ENCODE measurements at regions not wholly inside any gene's neighbourhood (a gene's known extent, or its start where the extent isn't known, plus 50 kb on each side); places are given as distances from the start of the nearest gene placed in this dataset.
A peak's percentile ranks its signal among the peaks of the same experiment; 100 is the strongest.

DNA sequence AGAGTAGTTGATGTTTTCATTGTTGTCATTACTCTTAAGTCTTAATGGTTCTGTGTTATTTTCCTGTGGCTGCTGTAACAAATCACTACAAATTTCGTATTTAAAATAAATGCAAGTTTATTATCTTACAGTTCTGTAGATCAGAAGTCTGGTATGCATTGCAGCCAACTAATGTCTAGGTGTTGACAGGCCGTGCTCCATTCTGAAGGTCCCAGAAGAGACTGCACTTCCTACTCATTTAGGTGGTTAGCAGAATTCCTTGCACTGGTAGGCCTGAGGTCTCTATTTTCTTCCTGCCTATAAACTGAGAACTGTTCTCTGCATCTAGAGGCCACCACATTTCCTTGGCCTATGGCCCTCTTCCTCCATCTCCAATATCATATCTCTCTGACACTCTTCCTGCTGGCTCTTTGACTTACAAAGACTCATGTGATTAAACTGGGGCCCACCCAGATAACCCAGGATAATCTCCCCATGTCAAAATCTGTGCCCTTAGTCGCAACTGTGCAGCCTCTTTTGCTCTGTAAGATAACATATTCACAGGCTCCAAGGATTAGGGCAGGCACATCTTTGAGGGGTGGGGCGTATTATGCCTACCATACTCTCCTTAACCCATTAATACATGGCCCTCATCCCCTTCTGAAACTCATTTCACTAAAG is 468.4 kb downstream of the FOXO1 start:
- no peak for DNase-seq

DNA sequence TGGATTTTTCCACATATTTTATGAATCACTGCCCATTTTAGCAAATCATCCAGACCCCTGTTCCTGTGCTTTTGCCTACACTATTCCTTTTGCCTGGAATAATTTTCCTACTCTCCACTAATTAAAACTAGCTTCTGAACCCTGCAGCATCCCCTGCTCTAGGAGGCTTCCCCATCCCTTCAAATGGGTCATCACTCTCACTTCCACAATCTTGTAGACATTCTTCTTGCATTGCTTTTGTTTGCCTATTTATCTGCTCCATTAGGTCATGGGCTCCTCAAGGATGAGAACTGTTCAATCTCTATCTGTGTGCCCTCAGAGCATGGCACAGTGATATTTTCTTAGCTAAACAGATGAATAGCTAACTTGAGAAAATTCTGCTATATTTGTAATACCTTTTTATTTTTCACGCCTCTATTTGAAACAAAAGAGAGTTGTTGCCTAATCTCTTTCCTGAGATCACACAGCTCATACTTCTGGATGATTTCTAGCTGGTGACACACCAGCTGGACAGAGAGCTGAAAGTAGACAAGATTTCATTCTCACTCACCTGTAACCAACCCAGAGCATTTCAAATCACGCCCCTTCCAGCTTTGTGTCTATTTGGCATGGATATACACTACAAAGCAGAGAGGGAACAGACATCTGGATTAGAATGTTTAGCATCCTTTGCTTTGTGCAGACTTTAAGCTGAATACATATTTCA is 466.0 kb downstream of the FOXO1 start:
- no peak for DNase-seq

DNA sequence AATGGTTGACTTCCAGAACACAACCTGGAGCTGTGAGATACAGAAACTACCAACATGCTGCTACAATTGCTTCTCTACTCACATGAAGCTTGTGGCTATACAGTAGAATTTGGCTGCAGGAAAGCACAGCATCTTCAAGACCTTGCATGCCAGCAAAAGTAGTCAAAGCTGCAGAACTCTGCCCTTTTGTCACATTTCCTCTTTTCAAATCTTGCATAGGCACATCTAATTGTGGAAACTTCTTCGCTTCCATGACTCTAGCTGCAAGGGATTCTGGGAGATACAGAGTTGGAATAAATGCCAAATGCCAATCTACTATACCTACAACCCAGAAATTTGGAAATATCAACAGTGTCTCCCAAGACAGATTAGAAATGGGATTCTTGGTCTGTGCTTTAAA is 462.2 kb downstream of the FOXO1 start:
- no peak for DNase-seq

DNA sequence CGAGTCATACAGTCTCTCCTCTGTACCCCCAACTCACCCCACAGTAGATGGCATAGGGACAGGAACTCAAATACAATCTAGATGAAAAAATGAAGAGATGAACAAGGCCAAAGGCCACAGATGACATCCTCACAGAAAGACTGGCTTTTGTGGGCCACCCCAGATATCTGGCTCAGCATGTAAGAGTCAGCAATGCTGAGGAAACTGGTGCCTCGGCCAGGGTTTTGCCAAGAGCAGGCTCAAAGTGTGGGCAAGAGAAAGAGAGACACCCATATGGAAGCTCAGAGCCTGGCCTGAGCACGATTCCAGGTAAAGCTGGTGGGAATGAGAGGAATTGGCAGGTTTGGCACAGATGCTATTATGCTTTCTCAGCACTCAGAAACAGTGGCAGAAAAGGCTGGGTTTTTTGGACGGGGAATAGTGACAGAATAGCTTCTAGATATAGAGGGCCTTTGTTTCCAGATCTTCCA is 460.6 kb downstream of the FOXO1 start:
- no peak for DNase-seq

DNA sequence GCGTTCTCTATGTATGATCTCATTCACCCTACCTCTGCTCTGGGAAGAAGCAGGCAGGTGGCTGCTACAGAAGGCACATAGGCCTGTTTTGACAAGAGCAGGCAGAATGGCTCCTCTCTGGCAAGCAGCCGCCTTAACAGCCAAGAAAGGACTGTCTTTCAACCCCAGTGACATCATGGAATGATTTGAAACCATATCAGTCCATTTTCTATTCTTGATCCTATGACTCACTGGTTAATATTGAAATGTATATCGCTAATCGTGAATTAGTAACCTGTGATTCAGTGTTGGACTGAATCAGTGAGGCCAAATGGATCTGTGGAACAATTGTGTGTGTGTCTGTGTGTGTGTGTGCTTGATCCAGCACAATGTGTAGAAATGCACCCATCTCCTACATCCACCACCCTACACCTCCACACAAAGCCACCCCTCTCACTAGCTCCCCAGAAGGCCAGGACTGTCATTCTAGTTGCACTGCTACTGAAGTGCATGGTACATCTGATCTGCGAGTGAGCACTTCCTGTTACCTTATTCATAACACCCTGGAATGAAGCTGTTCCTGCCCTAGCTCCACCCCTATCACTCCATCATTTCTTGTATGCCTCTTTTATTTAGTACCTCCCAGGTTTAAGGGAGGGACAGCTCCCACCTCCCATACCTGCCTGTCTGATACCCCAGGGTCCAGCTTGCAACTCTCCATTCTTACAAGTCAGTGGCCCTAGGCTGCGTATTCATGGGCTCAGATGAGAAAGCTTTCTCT is 460.0 kb downstream of the FOXO1 start:
- DNase-seq, result peak; percentile 42

DNA sequence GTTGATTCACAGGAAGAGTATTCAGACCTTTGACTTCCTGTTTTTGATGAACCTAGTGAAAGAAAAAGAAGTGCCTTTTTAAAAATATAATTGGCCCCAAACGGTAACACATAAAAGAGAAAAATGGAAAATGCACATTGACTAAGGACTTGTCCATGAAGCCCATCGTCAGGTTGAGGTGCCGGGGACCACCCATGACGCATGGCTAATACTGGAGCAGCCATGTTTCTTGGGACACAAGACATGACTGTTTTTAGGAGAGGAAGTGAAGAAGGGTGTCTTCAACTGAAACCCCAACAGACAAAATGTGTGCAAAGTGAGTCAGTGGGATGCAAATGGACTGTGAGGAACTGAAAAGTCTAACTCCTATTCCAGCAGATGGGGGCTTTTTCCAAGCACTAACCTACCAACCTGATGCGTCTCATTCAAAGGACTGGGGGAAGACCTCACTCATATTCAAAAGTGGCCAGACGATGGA is 459.4 kb downstream of the FOXO1 start:
- DNase-seq, result no peak

DNA sequence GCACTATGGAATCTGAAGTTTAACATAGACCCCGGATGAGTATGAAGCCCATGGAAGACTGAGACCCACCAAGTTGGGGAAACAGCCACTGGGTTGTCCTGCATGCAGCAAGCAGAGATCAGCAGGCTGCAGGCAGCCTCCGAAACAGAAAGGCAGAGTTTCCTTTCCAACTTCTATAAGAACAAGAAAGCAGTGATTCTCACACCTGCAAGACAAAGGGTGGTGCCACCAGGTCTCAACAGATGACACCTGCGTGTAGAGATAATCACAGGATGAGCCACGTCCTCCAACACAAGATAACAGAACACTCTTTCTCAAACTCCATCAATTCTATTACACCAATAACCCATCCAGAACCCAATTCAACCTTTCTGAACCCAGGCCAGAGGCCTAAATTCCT is 457.9 kb downstream of the FOXO1 start:
- no peak for DNase-seq

DNA sequence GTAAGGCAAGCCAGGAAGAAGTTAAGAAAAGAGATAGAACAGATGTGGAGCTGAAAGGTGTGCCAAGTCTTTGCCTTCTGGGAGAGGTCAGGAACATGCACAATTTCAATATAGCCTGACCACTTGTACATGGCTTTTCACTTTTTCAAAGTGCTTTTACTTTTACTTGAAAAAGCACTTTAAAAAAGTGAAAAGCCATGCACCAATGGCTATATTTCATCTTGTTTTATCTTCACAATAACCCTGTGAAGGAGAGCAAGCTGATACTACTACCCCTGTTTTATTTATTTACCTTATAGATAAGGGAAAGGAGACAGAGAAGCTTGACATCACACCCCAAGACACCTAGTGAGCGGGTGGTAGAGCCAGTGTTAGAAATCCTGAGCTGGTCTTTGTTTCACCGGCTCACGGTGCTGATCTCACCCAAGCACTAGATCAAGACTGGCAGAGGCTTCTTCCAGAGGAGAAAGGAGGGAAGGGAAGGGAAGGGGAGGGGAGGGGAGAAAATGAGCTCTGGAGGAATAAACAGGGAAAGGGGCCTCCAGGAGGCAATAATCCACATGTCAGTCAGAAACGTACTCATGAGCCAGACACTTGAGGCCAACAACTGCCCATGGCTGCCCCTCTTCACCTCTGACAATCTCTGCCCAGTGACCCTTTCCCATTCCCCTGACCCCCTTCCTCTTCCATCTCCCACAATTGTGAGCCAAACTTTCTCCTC is 455.4 kb downstream of the FOXO1 start:
- DNase-seq, result no peak

DNA sequence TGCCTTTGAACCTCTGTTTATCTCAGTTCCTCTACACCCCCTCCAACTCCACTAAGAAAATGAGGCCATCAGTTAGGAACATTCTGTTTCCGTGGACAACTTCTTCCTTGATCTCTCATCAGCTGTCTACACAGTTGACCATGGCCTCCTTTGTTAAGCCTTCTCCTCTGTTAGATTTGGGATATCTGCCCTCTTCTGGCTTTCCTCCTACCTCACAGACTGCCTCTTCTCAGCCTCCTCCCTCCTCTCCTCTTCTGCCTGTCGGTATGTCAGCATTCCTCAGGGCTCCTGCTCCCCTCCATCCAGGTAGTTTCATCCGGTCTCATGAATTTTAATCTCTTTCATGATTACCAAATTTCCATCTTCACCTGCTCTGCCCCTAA is 454.9 kb downstream of the FOXO1 start:
- DNase-seq, result no peak

DNA sequence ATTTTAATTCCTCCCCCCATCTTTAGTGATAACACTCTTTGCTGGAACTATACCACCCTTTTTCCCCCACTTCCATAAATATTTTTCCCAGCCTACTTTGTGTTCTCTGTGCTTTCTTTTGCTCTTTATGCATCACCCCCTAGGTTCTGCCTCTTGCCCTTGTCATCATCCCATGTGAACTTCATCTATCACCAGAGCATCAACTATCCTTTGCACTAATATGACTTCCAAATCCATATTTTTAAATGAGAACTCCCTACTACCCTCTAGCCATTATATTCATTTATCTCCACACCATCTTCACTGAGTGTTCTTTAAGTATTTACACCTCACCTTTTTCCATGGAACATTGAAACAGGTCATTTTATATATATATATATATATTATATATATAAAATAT is 452.7 kb downstream of the FOXO1 start:
- no peak for DNase-seq

DNA sequence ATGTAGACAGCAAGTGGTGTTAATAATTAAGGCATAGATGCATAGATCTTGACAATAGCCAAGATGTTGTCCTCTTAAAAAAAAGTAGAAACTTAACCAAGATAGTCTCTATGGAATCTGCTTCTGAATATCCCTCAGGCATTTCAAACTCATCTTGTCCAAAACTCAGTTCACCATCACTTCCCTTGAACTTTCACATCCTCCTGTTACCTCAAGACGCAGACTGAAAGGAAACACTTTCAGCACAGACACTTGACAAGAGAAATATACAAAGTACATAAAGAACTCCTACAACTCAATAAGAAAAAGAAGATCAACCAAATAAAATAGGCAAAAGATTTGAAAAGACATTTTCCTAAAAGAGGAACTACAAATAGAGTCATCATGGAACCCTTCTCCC is 451.1 kb downstream of the FOXO1 start:
- no peak for DNase-seq

DNA sequence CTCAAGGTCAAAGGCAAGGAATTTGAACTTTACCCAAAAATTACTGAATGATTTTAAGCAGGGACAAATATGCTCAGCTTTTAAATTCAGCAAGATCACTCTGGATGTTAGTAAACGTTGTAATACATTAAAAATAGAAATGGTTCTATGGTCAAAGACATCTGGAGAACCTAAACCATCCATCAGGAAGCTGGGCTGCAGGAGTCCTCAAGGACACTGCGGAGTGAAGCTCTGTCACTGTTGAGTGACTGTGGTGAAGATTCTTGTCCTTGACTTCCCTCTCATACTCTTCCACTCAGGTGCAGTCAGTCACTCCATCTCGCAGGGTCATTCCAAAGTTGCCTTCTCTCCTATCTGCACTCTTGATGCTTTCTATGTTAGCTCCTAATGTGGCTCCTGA is 450.7 kb downstream of the FOXO1 start:
- no peak for DNase-seq

DNA sequence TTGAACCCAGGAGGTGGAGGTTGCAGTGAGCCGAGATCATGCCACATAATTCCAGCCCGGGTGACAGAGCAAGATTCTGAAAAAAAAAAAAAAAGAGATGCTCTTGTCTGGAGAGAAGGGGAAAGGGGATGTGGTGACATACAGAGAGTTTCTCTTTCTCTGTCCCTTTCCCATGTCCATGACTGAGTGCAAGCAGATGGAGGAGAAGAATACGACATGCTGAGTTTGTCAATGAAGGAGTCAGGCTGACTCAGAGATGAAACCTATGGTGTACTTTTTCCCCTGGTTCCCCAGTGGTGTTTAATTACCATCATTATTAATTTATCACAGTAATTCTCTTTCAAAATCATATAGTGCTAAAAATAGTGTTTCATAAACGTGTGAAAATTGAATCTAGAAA is 448.8 kb downstream of the FOXO1 start:
- no peak for DNase-seq

DNA sequence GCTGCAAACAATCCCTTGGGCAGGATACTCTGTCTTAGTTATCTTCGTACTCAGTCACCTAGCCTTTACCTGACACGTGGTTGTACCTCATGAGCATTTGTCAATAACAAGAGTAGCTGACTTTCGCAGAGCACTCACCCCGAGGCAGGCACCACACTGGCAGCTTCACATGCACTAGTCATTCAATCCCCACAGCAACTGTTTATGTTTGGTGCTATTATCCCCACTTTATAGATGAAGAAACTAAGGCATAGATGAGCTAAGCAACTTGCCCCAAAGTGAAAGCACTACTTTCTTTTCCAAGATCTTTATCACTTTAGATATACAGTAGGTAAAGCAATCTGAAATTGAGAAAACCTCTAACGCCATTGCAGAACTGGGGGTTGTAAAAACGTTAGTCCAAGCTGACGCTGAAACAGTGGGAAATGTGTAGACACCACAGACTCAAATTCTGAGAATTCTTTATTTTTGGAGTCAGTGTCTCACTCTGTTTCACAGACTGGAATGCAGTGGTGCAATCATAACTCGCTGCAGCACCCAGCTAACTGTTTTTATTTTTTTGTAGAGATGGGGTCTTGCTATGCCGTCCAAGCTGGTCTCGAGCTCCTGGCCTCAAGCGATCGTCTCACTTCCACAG is 446.0 kb downstream of the FOXO1 start:
- no peak for DNase-seq

DNA sequence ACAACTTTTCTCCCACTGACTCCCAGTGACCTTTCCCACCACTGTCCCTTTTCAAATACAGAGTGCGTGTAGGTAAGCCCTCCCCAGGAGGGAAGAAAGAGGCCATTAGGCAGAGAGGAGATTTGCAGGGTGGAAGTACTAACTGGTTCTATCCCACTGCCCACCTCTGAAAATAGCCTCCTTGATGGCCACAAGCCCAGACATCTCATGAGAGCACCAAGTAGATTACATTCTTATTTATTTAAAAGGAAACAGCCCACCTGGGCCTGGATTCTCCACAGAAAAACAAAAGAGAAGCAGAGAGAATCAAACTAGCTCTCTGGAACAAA is 445.3 kb downstream of the FOXO1 start:
- DNase-seq, result no peak

DNA sequence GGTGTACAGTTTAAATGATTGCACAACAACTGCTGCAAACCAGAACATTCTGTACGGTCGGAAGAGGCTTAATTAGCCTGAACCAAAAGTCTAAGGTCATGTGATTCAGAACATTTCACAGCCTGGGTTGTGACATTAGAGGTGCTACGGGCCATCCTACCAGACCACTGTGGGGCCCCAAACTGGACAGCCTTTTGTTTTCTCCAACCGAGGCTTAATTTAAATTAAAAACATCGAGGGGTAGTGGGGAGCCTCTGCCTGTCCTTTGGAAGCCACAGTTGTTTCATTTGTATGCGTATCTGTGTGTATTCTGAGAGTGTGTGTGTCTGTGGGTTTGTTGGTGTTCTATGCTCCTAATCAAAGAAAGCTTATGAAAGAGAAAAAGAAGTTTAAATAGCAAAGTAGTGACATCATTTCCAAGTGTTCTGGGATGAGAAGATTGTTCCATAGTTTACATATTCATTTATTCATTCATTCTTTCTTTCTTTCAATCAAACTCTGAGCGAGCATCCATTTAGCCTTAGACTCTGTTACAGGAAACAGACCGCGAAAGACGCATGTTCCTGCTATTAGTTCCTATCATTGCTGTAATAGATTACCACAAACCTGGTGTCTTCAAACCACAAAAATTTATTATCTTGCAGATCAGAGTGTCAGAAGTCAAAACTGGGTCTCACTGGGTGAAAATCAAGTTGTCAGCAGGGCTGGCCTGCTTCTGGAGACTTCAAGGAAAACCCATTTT is 444.8 kb downstream of the FOXO1 start:
- no peak for DNase-seq

DNA sequence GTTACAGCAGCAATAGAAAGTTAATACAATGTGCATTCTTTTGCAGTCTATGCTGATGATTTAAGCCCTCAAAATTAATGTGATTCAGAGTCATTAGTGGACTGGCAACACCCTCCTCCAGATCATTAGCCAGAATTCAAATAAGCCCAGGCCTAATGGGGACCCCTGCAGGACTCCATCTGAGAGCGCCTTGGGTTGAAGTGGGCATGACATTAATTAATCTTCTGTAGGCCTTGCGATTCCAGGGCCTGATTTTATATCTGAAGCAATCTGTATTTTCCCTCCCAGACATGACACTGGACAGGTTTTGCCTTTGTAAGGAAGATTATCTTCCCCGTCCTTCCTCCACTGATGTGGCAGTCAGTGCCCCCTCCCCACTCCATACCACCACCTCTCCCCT is 442.9 kb downstream of the FOXO1 start:
- DNase-seq, result no peak

DNA sequence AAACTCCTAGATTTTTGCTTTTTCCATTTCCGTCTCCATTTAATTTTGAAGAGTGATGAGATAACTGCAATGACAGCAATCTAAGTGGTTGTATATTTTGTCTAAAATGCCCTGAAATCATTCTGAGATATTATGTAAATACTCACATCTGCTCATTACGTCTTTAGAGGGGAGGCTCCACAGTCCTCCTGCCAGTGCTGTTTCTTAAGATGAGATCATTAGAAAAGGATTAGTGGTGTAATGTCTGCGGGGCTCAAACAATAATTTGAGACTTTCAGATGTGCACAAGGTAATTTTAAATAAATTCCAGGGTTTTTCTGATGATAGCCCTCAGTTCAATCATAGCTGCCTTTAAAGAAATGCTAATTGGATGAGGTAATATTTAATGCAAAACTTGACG is 437.9 kb downstream of the FOXO1 start:
- no peak for DNase-seq

DNA sequence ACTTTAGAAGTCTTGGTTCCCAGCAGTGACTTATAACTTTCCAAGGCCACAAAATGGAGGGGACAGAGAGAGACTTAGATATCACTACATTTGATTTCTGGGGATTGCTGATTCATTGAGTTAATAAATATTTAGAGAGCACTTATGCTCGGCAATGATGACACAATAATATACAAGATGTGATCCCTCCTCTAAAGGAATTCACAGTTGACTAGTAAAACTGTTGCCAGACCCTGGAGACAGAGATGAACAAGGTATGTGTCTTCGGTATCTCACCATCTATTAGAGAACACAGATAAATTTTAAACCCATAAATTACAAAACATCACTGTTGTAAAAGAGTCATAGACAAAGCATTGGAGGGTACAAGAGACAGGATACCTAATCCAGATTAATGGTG is 437.5 kb downstream of the FOXO1 start:
- DNase-seq, result no peak

DNA sequence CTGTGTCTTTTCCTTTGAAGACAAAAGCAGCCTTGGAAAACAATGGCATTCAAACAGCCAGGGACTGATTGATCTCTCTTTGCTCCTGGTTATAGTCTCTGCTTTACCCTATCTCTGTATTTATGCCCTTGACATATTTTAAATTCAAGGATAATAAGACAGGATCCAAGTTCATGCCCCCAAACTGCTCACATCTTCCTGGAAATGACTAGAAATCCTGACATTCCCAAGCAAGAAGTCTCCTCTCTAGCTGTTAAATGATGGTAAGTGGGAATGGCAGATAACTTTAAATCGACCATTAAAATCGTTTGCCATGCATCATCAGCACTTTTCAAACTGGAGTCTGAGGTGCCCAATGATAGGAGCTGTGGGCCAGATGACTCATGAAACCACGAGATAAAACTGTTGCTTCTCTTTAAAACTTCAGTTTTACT is 435.6 kb downstream of the FOXO1 start:
- DNase-seq, result no peak

DNA sequence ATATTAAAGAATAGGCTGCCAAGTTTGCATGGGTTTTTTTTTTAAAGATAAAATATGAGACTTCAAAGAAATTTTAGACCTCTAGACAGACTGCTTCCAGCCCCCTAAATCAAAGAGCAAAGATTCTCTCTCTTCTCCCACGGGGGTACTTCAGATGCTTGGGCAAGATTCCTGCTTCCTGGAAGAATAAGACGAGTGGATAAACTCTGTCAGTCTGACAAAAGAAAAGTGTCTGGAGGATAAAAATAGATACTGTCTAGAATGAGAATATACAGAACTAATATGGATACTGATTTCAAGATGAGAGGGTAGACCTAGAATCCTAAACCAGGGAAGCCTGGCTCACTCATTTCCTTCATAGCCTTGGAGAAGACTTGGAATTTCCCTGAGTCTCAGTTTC is 435.1 kb downstream of the FOXO1 start:
- DNase-seq, result no peak

DNA sequence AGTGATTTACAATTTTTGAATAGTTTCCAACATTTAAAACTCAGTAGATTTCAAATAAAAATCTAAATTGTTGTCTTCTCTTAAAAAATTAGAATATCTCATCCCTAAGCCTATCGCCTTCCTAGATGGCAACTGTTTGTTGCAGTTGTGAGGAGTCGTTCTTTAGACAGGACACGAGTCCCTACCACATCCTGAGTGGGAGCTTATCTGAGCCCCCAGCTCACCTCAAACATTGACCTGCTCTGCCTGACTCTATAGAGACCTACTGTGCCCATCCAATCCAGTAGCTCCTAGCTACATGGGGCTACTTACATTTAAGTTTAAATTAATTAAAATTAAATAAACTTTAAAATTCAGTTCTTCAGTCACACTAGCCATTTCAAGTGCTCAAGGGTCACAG is 434.7 kb downstream of the FOXO1 start:
- DNase-seq, result no peak

Measured in activated effector memory CD4-positive, alpha-beta T cell treated with Interleukin-2 at 50 U/mL for 16 hours (primary cell).